Peyer's patch (tissue), 4 donors: ENCODE measurements at regions not wholly inside any gene's neighbourhood (a gene's known extent, or its start where the extent isn't known, plus 50 kb on each side); places are given as distances from the start of the nearest gene placed in this dataset.

Source experiments
- POLR2A ChIP-seq, 2 donors: fragments of 450-650 bp; IDR thresholded peaks; one replicate each; pipeline ENCODE4 v1.5.1; 2017; ENCODE audit warnings: antibody characterized with exemption in 2 of 2, mild to moderate bottlenecking in 2 of 2, moderate library complexity in 2 of 2
- TF ChIP-seq, protein P1 (sequence below), 6 experiments: fragments of 450-650 bp in 4 of 6; fragments of 200-600 bp in 2 of 6; sonication (generic) in 1 of 6; IDR thresholded peaks; one replicate each; pipeline ENCODE4 v1.5.1; 2017 to 2019; ENCODE audit warnings: antibody characterized with exemption in 6 of 6, mild to moderate bottlenecking in 3 of 6, moderate library complexity in 1 of 6

GRCh38 chr2:238616681-238617080 is 190.0 kb downstream of the ASB1 start:
- TF ChIP-seq, protein P1, sequence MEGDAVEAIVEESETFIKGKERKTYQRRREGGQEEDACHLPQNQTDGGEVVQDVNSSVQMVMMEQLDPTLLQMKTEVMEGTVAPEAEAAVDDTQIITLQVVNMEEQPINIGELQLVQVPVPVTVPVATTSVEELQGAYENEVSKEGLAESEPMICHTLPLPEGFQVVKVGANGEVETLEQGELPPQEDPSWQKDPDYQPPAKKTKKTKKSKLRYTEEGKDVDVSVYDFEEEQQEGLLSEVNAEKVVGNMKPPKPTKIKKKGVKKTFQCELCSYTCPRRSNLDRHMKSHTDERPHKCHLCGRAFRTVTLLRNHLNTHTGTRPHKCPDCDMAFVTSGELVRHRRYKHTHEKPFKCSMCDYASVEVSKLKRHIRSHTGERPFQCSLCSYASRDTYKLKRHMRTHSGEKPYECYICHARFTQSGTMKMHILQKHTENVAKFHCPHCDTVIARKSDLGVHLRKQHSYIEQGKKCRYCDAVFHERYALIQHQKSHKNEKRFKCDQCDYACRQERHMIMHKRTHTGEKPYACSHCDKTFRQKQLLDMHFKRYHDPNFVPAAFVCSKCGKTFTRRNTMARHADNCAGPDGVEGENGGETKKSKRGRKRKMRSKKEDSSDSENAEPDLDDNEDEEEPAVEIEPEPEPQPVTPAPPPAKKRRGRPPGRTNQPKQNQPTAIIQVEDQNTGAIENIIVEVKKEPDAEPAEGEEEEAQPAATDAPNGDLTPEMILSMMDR (IDR thresholded peaks at IDR 0.05) = no peak
- no peak for TF ChIP-seq POLR2A (IDR thresholded peaks at IDR 0.05)
